H1 (cell line): ENCODE measurements at regions not wholly inside any gene's neighbourhood (a gene's known extent, or its start where the extent isn't known, plus 50 kb on each side); places are given as distances from the start of the nearest gene placed in this dataset.

ENCODE experiments used
- EZH2 ChIP-seq: fragments of 200-600 bp; sonication (generic); IDR thresholded peaks from 2 replicates; pipeline ENCODE4 v1.7.1; 2012; ENCODE audit warnings: low read depth, mild to moderate bottlenecking, moderate library complexity, low read length, inconsistent platforms; ENCODE audit not compliant: severe bottlenecking
- GTF2F1 ChIP-seq: IDR thresholded peaks from 2 replicates; pipeline ENCODE4 v1.6.1; 2012; ENCODE audit warnings: low read depth, low read length, improper control_type of control experiment, borderline replicate concordance
- RFX5 ChIP-seq: IDR thresholded peaks from 2 replicates; pipeline ENCODE4 v1.6.1; 2011; ENCODE audit warnings: low read depth, low read length, improper control_type of control experiment, borderline replicate concordance
- SAP30 ChIP-seq: fragments of 300-600 bp; sonication (generic); IDR thresholded peaks from 2 replicates; pipeline ENCODE4 v1.7.1; 2012; ENCODE audit warnings: low read length, moderate library complexity, mild to moderate bottlenecking, inconsistent platforms; ENCODE audit not compliant: insufficient read depth, insufficient replicate concordance
- TAF7 ChIP-seq: optimal IDR thresholded peaks from 2 replicates; pipeline ENCODE3; 2011; ENCODE audit warnings: low read depth, mild to moderate bottlenecking, inconsistent platforms, low read length, moderate library complexity, borderline replicate concordance
- TF ChIP-seq, protein P1 (sequence below): fragments of 300-600 bp; sonication (generic); IDR thresholded peaks from 2 replicates; pipeline ENCODE4 v1.7.1; 2012; ENCODE audit warnings: low read length, moderate library complexity, mild to moderate bottlenecking, inconsistent platforms; ENCODE audit not compliant: insufficient replicate concordance
- TF ChIP-seq, protein P2 (sequence below): IDR thresholded peaks from 2 replicates; pipeline ENCODE4 v1.6.1; 2012; ENCODE audit warnings: low read length, inconsistent platforms

DNA sequence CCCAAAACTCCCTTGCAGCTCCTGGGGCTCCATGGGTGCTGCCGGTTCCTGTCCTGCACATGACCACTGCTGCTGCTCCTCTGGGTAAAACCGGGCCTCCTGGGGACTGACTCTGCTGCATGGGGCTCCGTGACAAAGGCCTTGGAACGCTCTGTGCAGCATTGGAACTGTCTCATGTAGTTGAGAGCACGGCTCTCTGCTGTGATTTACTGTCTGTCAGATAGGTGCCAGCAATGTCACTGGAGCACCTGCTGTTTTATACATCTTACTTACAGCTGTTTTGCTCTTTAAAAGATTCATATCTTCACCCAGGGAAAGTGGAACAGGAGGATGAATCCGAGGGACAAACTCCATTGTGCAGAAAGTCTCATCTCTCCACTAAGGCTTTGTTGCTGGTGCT lies 138.1 kb downstream of the YIPF5 start (continued):
- TF ChIP-seq, protein P1, sequence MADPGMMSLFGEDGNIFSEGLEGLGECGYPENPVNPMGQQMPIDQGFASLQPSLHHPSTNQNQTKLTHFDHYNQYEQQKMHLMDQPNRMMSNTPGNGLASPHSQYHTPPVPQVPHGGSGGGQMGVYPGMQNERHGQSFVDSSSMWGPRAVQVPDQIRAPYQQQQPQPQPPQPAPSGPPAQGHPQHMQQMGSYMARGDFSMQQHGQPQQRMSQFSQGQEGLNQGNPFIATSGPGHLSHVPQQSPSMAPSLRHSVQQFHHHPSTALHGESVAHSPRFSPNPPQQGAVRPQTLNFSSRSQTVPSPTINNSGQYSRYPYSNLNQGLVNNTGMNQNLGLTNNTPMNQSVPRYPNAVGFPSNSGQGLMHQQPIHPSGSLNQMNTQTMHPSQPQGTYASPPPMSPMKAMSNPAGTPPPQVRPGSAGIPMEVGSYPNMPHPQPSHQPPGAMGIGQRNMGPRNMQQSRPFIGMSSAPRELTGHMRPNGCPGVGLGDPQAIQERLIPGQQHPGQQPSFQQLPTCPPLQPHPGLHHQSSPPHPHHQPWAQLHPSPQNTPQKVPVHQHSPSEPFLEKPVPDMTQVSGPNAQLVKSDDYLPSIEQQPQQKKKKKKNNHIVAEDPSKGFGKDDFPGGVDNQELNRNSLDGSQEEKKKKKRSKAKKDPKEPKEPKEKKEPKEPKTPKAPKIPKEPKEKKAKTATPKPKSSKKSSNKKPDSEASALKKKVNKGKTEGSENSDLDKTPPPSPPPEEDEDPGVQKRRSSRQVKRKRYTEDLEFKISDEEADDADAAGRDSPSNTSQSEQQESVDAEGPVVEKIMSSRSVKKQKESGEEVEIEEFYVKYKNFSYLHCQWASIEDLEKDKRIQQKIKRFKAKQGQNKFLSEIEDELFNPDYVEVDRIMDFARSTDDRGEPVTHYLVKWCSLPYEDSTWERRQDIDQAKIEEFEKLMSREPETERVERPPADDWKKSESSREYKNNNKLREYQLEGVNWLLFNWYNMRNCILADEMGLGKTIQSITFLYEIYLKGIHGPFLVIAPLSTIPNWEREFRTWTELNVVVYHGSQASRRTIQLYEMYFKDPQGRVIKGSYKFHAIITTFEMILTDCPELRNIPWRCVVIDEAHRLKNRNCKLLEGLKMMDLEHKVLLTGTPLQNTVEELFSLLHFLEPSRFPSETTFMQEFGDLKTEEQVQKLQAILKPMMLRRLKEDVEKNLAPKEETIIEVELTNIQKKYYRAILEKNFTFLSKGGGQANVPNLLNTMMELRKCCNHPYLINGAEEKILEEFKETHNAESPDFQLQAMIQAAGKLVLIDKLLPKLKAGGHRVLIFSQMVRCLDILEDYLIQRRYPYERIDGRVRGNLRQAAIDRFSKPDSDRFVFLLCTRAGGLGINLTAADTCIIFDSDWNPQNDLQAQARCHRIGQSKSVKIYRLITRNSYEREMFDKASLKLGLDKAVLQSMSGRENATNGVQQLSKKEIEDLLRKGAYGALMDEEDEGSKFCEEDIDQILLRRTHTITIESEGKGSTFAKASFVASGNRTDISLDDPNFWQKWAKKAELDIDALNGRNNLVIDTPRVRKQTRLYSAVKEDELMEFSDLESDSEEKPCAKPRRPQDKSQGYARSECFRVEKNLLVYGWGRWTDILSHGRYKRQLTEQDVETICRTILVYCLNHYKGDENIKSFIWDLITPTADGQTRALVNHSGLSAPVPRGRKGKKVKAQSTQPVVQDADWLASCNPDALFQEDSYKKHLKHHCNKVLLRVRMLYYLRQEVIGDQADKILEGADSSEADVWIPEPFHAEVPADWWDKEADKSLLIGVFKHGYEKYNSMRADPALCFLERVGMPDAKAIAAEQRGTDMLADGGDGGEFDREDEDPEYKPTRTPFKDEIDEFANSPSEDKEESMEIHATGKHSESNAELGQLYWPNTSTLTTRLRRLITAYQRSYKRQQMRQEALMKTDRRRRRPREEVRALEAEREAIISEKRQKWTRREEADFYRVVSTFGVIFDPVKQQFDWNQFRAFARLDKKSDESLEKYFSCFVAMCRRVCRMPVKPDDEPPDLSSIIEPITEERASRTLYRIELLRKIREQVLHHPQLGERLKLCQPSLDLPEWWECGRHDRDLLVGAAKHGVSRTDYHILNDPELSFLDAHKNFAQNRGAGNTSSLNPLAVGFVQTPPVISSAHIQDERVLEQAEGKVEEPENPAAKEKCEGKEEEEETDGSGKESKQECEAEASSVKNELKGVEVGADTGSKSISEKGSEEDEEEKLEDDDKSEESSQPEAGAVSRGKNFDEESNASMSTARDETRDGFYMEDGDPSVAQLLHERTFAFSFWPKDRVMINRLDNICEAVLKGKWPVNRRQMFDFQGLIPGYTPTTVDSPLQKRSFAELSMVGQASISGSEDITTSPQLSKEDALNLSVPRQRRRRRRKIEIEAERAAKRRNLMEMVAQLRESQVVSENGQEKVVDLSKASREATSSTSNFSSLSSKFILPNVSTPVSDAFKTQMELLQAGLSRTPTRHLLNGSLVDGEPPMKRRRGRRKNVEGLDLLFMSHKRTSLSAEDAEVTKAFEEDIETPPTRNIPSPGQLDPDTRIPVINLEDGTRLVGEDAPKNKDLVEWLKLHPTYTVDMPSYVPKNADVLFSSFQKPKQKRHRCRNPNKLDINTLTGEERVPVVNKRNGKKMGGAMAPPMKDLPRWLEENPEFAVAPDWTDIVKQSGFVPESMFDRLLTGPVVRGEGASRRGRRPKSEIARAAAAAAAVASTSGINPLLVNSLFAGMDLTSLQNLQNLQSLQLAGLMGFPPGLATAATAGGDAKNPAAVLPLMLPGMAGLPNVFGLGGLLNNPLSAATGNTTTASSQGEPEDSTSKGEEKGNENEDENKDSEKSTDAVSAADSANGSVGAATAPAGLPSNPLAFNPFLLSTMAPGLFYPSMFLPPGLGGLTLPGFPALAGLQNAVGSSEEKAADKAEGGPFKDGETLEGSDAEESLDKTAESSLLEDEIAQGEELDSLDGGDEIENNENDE, result no peak
- TF ChIP-seq EZH2 (no peak), TAF7 (no peak), SAP30 (no peak), GTF2F1 (no peak), RFX5 (no peak)
- TF ChIP-seq, protein P2, sequence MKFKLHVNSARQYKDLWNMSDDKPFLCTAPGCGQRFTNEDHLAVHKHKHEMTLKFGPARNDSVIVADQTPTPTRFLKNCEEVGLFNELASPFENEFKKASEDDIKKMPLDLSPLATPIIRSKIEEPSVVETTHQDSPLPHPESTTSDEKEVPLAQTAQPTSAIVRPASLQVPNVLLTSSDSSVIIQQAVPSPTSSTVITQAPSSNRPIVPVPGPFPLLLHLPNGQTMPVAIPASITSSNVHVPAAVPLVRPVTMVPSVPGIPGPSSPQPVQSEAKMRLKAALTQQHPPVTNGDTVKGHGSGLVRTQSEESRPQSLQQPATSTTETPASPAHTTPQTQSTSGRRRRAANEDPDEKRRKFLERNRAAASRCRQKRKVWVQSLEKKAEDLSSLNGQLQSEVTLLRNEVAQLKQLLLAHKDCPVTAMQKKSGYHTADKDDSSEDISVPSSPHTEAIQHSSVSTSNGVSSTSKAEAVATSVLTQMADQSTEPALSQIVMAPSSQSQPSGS, result no peak
- TF ChIP-seq, all 59 proteins: peak for 0
